Lower leg skin (tissue), 3 donors: ENCODE measurements at regions not wholly inside any gene's neighbourhood (a gene's known extent, or its start where the extent isn't known, plus 50 kb on each side); places are given as distances from the start of the nearest gene placed in this dataset.

ENCODE experiments used
- POLR2A ChIP-seq, 2 donors: fragments of 450-650 bp; IDR thresholded peaks; one replicate each; pipeline ENCODE4 v1.6.1; 2016 to 2017; ENCODE audit warnings: antibody characterized with exemption in 2 of 2, mild to moderate bottlenecking in 1 of 2, moderate library complexity in 1 of 2
- TF ChIP-seq, protein P1 (sequence below), 3 donors: fragments of 450-650 bp; IDR thresholded peaks; one replicate each; pipeline ENCODE4 v1.5.1; 2016; ENCODE audit warnings: antibody characterized with exemption in 3 of 3, mild to moderate bottlenecking in 3 of 3, moderate library complexity in 2 of 3

GRCh38 chr5:164573397-164573796 is 1068.0 kb downstream of the MAT2B start:
- TF ChIP-seq POLR2A (IDR thresholded peaks at IDR 0.05): no peak
- TF ChIP-seq, protein P1, sequence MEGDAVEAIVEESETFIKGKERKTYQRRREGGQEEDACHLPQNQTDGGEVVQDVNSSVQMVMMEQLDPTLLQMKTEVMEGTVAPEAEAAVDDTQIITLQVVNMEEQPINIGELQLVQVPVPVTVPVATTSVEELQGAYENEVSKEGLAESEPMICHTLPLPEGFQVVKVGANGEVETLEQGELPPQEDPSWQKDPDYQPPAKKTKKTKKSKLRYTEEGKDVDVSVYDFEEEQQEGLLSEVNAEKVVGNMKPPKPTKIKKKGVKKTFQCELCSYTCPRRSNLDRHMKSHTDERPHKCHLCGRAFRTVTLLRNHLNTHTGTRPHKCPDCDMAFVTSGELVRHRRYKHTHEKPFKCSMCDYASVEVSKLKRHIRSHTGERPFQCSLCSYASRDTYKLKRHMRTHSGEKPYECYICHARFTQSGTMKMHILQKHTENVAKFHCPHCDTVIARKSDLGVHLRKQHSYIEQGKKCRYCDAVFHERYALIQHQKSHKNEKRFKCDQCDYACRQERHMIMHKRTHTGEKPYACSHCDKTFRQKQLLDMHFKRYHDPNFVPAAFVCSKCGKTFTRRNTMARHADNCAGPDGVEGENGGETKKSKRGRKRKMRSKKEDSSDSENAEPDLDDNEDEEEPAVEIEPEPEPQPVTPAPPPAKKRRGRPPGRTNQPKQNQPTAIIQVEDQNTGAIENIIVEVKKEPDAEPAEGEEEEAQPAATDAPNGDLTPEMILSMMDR (IDR thresholded peaks at IDR 0.05): no peak
